GM21447 (cell line): ENCODE measurements at regions not wholly inside any gene's neighbourhood (a gene's known extent, or its start where the extent isn't known, plus 50 kb on each side); places are given as distances from the start of the nearest gene placed in this dataset.
A peak's percentile ranks its signal among the peaks of the same experiment; 100 is the strongest.
"Not testable (repeated sequence)": the region's sequence is repeated elsewhere in the genome, so short reads cannot be mapped to it uniquely, and the experiment has no call there.

Experiments used
- ATAC-seq: cut with Tn5 transposase; IDR thresholded peaks from one replicate; pipeline ENCODE4 v1.9.1; 2021; ENCODE audit not compliant: unreplicated experiment

DNA sequence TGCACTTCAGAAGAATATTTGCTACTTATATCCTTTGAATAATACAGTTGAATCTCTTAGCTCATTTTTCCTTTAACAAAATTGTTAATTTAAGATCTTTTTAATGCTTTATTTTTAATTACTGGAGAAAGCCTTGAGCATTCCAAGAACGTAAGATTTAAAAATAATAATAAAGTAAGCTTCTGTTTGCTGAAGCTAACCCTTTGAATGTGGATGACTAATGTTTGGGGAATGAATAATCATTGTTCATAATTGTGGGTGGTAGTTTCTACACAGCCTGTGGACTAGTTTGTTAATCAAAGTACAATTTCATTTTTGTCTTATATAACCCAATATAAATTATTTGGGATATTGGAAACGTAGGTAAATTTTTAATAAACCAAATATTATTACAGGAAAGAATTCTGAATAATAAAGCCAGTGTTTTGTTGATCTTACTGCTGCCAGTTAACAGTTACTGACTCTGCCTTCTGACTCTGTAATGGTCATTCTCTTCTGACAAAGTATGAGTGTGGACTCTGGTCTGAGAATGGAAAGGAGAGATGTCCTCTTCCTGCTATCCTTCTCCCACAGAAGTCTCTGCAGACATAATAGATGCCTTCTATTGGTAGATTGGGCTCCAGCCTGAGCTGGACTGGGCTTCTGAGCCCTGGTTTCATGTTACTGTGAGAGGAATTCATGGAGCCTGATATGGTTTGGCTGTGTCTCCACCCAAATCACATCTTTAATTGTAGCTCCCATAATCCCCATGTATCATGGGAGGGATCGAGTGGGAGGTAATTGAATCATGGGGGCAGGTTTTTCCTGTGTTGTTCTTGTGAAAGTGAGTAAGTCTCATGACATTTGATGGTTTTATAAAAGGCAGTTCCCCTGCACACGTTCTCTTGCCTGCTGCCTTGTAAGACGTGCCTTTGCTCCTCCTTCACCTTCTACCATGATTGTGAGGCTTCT, 292.7 kb upstream of the SLC39A10 start:
- ATAC-seq, result no peak

DNA sequence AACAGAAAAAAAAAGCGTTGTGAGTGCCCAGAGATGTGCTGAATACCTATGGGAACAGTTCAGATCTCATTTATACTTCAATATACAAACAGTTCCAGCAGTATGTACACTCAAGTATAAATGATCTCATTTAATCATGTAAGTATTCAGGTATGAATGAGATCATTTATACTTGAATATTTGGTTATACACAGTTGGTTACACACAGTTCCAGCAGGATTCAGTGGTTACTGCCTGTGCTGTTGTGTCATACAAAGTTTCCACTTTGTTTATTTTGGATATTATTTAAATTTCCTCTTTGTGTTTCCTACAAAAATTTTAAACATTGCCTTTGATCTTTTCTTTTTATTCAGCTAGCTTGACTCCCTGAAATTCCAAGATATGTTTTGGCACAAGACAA, 293.5 kb upstream of the SLC39A10 start:
- ATAC-seq, result no peak

DNA sequence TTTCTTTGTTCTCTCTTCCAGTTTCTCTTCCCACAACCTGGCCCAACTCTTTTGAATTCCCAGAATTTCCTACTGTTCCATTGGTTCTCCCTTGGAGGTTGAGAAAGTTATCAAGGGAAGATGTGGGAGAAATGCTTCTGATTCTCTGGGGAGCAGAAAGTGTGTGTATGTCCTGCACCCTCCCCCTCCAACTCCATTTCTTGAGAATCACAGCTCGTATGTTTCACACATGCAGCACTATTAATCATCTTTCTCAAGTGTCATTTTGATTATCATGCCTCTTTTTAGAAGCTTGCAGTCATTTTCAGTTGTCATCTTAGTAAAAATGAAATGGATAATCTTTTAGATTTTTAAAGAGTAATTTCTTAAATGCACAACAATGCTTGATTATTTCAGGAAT, 296.8 kb upstream of the SLC39A10 start:
- no peak for ATAC-seq

DNA sequence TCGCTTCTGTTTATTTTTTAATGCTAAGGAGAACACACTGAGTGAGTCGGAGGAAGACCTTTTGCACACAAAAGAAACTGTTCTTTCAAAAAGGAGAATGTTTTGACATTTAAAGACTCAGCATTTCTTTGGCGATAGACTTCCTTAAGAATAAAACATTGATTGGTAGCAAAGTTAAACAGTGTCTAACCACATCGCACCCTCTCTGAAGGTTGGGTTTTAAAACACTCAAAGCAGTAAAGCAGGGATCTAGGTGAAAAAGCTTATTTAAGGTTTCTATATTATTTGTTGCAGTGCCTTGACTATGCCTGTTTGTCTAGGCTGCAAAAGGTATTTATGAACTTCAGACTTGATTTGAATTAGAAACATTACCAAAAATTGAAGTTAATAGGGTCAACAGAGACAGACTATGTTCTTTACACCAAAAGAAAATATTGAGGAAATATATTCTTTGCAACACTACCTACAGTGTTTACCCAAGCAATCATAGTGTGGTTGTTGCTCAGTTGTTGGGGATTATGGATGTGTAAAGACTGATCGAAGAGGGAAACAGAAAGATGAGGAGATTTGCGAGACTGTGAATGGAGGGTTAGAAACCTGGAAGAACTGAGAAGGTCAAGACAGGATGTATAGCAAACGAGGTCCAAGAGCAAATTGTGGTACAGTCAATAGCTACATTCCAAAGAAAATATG, 297.8 kb upstream of the SLC39A10 start:
- ATAC-seq, result no peak

DNA sequence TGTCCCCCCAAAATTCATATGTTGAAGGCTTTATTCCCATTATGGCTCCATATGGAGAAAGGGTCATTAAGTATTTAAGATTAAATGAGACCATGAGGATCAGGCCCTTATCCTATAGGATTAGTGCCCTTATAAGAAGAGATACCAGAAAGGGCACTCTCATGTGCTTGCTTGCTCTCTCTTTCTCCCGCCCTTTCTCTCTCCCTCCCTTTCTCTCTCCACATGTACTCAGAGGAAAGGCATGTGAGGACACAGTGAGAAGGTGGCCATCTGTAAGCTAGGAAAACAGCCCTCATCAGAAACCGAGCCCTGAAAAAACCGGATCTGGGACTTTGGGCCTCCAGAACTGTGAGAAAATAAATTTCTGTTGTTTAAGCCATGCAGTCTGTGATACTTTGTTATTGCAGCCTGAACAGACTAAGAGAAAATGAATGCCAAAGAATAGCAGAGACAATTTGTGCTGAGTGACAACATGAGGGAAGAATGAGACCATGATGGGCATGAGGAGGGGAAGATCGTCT, 300.0 kb upstream of the SLC39A10 start:
- ATAC-seq, result no peak

DNA sequence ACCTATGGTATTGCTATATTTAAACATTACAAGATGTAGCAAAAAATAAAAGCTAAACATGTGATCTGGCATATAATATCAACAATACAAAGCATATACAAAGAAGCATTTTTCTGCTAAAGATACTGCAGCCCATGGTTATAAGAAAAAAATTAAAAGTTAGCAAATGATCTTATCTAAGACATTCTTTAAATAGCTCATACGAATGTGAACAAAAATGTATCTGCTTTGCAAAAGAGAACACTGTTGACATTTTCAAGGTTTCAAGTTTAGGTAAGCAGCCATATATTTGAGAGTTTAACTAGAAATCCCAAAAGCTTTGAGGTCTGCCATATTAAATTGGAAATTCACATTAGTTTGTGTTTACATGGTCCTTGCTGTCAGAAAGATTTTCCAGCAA, 301.0 kb upstream of the SLC39A10 start:
- no peak for ATAC-seq

DNA sequence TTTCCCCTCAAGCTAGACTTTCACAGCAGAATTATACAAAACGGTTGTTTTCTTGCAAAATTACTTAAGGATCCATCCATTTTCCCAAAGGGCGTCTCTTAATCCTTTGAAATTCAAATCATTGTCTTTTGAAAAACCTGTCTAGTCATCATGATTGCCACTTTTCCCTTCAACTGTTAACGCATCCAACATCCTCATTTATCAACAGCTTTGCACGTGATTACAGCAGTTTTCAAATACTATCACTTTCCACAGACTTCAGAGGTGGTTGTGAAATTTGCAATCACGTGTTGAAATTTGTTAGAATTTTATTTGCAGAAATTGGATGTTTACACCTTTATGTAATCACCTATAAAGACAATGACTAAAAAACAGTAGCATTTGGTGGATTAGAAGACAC, 304.4 kb upstream of the SLC39A10 start:
- ATAC-seq, result no peak

DNA sequence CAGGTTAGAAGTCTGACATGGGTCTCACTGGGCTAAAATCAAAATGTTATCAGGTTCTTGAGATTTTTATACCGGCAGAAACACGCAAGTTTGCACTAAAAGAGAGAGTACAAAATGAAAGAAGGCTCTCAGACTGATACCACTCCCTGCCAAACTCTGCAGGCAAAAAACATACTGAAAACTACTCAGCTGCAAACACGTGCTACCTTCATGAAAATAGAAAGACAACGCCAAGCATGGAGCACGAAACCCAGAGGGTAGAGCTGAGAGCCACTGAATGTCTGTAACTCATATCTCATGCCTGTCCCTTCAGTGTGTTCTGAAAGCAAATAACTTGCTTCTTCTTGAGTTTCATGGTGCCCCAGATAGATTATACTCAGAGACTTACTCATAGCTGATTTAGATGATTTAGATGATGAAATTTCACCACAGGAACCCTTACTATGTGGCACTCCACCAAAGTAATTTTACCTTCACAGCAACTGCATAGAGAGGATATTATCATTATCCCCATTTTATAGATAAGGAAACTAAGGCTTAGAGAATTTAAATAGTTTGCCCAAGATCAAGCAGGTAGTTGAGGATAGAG, 313.0 kb upstream of the SLC39A10 start:
- no peak for ATAC-seq

DNA sequence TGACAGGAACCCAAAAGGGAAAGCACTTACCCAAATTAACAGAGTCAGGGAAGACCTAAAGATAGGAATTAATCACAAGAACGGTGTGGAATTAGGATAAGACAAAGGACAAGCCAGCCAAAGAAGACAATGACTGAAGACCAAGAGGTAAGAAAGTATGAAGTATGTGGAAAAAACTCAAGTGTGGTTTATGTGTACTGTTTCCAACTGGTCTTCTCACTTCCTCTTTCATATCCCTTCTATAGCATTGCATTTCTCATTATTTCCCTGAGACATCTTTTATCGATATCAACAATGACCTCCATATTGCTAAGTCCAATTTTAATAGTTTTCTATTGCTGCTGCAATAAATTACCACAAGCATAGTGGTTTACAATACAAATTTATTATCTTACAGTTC, 313.5 kb upstream of the SLC39A10 start:
- ATAC-seq, result peak; percentile 74

DNA sequence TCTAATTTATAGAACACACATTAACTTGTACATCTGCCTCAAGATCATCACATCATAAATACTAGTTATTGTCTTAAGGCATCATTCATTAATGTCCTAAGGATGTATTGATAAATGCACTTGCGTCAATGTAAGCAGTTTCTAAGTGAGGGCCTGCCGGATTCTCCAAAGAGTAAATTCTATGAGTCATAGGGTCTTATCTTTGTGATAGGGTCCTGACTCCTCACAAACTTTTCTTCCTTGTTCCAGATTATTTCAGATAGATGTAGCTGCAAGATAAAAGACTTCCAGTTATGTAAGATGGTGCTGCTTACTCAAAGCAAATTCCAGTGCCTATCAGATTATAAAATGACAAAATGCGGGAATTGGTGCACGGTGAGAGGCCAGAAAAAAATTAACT, 315.0 kb upstream of the SLC39A10 start:
- no peak for ATAC-seq

DNA sequence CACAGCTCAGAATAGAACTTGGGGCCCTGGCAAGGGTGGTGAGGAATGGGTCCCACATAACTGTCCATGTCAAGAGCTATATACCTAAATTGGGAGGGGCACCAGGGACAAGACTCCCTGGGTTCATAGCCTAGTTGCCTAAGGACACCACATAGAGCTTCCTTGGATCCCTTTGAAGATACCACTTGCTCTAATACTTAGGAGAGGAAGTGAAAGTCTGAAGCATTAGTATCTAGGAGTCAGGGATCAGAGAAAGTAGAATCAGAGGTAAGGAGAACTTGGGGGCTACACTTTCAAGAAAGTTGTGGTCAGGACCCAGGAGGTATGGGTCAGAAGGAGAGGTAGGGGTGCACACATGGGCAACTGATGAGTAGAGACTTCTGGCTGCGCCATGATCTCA, 318.2 kb upstream of the SLC39A10 start:
- no peak for ATAC-seq

DNA sequence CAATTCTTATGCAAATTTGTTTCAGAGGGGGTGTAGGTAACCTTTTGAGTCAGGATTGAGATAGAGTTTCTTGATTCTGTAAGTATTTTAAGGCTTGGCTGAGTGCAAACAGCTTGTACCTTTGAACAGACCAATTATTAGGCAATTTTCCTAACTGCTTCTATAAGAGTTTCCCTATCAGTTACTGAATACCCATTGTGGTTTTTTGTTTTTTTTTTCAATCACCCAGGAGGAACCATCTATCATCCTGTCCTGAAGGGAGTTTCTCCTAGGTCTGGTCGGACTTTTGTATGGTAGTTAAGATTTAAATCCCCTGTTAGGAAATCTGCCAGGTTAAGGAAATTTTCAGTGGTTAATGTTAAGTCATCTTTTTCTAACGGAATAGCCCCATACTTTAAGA, 319.4 kb upstream of the SLC39A10 start:
- ATAC-seq, result peak; percentile 56

DNA sequence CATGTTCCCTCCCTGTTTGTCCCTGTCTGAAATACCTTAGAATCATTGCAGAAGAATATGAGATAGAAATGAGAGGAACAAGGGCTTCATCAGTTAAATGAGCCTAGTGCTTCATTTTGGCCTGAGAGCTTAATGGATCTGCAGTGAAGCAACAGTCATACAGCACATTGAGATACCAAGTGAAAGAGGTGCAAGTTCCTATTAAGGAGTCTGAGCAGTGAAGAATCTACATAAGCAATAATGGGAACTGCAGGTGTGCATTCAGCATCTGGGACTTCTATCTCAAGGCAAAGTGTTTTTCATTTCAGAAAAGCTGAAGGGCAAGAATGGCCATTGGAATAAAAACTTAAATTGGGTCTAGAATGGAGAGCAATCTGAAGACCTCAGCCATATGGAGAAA, 323.2 kb upstream of the SLC39A10 start:
- ATAC-seq, result no peak

DNA sequence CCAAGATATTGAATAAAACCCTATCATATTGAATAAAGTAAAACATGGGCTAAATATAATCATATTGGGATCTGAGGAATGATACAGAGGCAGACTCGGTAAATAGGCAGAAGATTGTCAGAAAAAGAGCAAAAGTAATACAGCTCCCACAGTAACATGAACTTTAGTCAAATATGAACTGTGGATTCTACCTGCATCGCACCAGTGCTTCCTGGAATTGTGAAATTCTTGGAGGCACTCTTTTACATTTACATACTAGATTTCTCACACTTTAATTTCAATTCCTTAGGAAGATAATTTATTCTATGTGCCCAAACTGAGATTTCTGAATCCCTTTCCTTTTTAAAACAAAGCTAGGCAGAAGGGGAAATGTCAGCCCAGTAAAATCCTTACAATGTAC, 325.1 kb upstream of the SLC39A10 start:
- ATAC-seq, result no peak

DNA sequence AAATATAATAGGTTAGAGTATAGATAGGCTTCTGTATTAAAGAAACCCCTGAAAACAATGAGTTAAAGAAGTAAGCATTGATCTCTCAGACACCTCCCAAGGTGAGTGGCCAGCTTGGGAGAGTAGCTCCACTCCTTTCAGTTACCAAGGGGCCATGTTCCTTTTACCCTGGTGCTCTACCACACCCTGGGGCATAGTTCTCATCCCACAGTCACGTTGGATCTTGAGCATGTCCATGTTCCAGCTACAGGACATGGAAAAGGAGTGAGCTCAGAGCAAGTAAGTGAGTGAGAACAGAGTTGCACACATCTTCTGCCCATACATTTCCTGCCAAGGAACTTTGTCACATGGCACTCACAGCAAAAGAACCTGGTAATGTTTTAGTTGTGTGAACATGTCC, 325.9 kb upstream of the SLC39A10 start:
- ATAC-seq, result no peak

DNA sequence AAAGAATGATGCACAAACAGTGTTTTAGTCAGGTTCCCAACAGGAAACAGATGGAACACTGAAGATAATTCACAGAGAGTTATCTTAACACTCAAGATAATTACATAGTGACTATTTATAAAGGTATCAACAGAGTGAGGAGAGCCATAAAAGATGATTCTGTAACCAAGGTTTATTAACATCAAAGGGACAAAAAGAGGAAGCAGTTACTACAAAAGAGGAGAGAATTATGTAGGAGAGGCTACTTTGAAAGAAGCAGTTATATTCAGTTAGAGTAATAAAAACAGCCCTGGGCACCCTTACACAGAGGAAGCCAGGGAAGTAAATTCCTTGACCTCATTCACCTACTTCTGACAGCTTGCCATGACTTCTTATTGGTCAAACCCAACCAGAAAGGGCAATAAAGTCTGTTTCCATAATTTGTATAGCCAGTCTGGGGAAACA, 326.5 kb upstream of the SLC39A10 start:
- ATAC-seq, result no peak

DNA sequence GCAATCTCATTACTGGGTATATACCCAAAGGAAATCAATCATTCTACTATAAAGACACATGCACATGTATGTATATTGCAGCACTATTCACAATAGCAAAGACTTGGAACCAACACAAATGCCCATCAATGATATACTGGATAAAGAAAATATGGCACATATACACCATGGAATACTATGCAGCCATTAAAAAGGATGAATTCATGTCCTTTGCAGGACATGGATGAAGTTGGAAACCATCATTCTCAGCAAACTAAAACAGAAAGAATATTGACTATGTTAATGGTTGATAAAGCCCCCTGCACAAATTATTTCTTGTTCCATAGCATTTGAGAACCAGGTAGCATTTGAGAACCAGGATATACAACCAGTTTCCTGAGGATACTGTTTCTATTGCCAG, 327.2 kb upstream of the SLC39A10 start:
- not testable (repeated sequence) for ATAC-seq

DNA sequence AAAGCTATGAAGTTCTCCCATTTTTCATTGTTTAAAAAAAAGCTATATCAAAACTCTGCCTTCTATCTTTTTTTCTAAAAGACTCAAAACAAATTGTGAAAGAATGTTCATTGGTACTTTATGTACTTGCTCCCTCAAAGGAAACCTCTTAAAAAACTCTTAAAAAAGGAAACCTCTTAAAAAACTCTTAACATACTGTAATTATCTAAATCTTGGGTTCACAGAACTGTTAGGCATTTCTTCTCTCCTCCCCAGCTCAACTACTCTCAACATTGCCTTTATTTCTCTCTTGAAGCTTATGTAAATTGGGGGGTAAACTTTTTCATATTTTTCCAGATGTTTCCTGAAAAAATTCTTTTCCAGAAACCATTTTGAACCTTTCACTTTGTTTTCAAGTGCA, 330.5 kb upstream of the SLC39A10 start:
- ATAC-seq, result no peak

DNA sequence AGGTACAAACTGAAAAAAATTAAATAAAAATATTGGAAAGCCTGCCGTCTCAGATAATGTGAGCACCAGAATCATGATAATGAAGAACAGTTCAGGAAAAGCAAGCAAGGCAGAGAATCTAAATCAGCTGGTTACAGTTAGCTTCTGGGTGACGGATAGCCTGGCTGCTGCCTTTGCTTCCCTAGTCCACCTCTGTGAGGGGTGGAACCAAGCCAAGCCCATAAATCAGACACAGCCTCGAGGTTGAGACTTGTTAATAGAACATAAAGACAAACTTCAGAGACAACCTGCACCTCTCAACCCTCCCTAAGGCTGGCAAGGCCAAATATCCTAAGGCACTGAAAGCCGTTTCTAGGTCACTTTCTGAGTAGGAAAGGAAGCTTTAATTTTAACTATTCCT, 334.7 kb upstream of the SLC39A10 start:
- no peak for ATAC-seq

DNA sequence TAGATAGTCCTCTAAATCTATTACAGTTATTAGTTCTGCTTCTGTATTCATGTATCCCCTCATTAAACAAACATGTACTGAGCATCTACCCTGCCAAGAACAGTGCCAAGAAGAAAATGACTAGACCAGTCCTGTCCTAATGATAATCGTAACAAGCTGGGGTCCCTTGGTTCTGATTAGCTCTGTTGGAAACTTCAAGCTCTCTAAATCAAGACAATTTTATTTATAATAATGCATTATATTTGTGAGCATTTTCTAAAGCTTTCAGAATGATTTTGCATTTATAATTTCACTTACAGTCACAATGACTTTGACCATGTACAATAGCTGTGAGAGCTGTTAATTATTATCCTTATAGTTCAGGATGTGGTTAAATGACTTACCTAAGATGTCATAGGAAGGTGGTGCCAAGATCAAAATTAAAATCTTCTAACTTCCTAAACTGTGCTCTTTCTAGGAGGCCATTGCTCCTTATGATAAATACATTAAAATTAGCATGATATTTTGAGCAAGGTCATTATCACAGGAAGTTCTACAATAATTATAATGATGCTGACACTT, 336.5 kb upstream of the SLC39A10 start:
- peak; percentile 87 for ATAC-seq
